ENCODE measurements at regions not wholly inside any gene's neighbourhood (a gene's known extent, or its start where the extent isn't known, plus 50 kb on each side); places are given as distances from the start of the nearest gene placed in this dataset.

DNA sequence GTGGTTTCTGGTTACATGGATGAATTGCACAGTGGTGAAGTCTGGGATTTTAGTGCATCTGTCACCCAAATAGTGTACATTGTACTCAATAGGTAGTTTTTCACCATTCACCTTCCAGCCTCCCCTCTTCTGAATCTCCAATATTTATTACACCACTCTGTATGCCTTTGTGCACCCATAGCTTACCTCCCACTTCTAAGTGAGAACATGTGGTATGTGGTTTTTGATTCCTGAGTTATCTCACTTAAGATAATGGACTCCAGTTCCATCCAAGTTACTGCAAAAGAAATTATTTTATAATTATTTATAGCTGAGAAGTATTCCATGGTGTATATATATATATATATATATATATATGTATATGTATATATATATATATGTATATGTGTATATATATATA lies 155.8 kb downstream of the HHIP start:
- DNase-seq (ENCODE audit: low spot score) (no peak), ATAC-seq (no peak)
- TF ChIP-seq, protein P1, sequence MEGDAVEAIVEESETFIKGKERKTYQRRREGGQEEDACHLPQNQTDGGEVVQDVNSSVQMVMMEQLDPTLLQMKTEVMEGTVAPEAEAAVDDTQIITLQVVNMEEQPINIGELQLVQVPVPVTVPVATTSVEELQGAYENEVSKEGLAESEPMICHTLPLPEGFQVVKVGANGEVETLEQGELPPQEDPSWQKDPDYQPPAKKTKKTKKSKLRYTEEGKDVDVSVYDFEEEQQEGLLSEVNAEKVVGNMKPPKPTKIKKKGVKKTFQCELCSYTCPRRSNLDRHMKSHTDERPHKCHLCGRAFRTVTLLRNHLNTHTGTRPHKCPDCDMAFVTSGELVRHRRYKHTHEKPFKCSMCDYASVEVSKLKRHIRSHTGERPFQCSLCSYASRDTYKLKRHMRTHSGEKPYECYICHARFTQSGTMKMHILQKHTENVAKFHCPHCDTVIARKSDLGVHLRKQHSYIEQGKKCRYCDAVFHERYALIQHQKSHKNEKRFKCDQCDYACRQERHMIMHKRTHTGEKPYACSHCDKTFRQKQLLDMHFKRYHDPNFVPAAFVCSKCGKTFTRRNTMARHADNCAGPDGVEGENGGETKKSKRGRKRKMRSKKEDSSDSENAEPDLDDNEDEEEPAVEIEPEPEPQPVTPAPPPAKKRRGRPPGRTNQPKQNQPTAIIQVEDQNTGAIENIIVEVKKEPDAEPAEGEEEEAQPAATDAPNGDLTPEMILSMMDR (IDR thresholded peaks at IDR 0.05) = no peak
- no peak for TF ChIP-seq NR1H2 (CRISPR knock-in tag; IDR thresholded peaks at IDR 0.05)
- TF ChIP-seq RORB (CRISPR knock-in tag; IDR thresholded peaks at IDR 0.05) = no peak
- no peak for TF ChIP-seq GTF2I (CRISPR knock-in tag; conservative IDR thresholded peaks at IDR 0.05)
- TF ChIP-seq ZNF219 (CRISPR knock-in tag; IDR thresholded peaks at IDR 0.05; ENCODE audit: borderline replicate concordance) = no peak
- TF ChIP-seq, protein P2, sequence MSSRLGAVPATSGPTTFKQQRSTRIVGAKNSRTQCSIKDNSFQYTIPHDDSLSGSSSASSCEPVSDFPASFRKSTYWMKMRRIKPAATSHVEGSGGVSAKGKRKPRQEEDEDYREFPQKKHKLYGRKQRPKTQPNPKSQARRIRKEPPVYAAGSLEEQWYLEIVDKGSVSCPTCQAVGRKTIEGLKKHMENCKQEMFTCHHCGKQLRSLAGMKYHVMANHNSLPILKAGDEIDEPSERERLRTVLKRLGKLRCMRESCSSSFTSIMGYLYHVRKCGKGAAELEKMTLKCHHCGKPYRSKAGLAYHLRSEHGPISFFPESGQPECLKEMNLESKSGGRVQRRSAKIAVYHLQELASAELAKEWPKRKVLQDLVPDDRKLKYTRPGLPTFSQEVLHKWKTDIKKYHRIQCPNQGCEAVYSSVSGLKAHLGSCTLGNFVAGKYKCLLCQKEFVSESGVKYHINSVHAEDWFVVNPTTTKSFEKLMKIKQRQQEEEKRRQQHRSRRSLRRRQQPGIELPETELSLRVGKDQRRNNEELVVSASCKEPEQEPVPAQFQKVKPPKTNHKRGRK (CRISPR knock-in tag; IDR thresholded peaks at IDR 0.05; ENCODE audit: borderline replicate concordance) = no peak
- TF ChIP-seq MYBL2 (CRISPR knock-in tag; IDR thresholded peaks at IDR 0.05) = no peak
- TF ChIP-seq ZNF396 (CRISPR knock-in tag; IDR thresholded peaks at IDR 0.05; ENCODE audit: borderline replicate concordance) = no peak
- TF ChIP-seq NR3C1 (CRISPR knock-in tag; conservative IDR thresholded peaks at IDR 0.05; ENCODE audit: low read depth) = no peak
- TF ChIP-seq, protein P3, sequence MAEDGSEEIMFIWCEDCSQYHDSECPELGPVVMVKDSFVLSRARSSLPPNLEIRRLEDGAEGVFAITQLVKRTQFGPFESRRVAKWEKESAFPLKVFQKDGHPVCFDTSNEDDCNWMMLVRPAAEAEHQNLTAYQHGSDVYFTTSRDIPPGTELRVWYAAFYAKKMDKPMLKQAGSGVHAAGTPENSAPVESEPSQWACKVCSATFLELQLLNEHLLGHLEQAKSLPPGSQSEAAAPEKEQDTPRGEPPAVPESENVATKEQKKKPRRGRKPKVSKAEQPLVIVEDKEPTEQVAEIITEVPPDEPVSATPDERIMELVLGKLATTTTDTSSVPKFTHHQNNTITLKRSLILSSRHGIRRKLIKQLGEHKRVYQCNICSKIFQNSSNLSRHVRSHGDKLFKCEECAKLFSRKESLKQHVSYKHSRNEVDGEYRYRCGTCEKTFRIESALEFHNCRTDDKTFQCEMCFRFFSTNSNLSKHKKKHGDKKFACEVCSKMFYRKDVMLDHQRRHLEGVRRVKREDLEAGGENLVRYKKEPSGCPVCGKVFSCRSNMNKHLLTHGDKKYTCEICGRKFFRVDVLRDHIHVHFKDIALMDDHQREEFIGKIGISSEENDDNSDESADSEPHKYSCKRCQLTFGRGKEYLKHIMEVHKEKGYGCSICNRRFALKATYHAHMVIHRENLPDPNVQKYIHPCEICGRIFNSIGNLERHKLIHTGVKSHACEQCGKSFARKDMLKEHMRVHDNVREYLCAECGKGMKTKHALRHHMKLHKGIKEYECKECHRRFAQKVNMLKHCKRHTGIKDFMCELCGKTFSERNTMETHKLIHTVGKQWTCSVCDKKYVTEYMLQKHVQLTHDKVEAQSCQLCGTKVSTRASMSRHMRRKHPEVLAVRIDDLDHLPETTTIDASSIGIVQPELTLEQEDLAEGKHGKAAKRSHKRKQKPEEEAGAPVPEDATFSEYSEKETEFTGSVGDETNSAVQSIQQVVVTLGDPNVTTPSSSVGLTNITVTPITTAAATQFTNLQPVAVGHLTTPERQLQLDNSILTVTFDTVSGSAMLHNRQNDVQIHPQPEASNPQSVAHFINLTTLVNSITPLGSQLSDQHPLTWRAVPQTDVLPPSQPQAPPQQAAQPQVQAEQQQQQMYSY (CRISPR knock-in tag; IDR thresholded peaks at IDR 0.05) = no peak
- H3K27ac Mint-ChIP-seq = no peak overlapping the region
- ChIA-PET CTCF (no interaction called here), POLR2A (no interaction called here)
- no peaks in the 10 kb centered on the region for H3K36me3 Mint-ChIP-seq
- no peaks in the 10 kb centered on the region for H3K27me3 Mint-ChIP-seq (ENCODE audit: low read depth)
- H3K4me1 Mint-ChIP-seq = peaks cover 18% of the 10 kb centered on the region
- peaks cover 13% of the 10 kb centered on the region for H3K9me3 Mint-ChIP-seq
- no peak overlapping the region for H3K4me3 Mint-ChIP-seq

DNA sequence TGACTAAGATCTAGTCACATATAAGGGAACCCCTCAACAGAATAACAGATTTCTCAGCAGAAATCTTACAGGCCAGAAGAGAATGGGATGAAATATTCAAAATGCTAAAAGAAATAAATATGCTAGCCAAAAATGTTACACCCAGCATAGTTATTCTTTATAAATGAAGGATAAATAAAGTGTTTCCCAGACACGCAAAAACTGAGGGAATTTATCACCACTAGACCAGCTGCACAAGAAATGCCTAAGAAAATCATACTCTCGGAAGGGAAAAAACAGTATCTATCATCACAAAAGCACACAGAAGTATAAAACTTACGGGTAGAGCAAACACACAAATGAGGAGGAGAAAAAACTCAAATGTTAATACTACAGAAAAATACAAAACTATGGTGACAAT lies 162.1 kb downstream of the HHIP start:
- H3K27ac Mint-ChIP-seq = no peak overlapping the region
- ChIA-PET CTCF (no interaction called here), POLR2A (no interaction called here)
- no peak for ATAC-seq
- H3K36me3 Mint-ChIP-seq = peaks cover 30% of the 10 kb centered on the region
- H3K9me3 Mint-ChIP-seq = peaks cover 41% of the 10 kb centered on the region
- H3K4me1 Mint-ChIP-seq = peaks cover 13% of the 10 kb centered on the region; the same call in 1 of the 2 replicates
- DNase-seq (ENCODE audit: low spot score) = no peak
- no peak overlapping the region for H3K4me3 Mint-ChIP-seq
- TF ChIP-seq NR1H2 (CRISPR knock-in tag; IDR thresholded peaks at IDR 0.05) (no peak), CREB1 (CRISPR knock-in tag; IDR thresholded peaks at IDR 0.05) (no peak), PRRX2 (CRISPR knock-in tag; IDR thresholded peaks at IDR 0.05) (no peak), MXD4 (CRISPR knock-in tag; IDR thresholded peaks at IDR 0.05; ENCODE audit: borderline replicate concordance) (no peak), NR2C2 (CRISPR knock-in tag; IDR thresholded peaks at IDR 0.05) (no peak), RORB (CRISPR knock-in tag; IDR thresholded peaks at IDR 0.05) (no peak), SP1 (CRISPR knock-in tag; conservative IDR thresholded peaks at IDR 0.05) (no peak)
- TF ChIP-seq, protein P1 (IDR thresholded peaks at IDR 0.05) = no peak
- H3K27me3 Mint-ChIP-seq (ENCODE audit: low read depth) = peaks cover 2% of the 10 kb centered on the region

Data from WTC11 (cell line).